CD4-positive, alpha-beta memory T cell (primary cell): ENCODE measurements at regions not wholly inside any gene's neighbourhood (a gene's known extent, or its start where the extent isn't known, plus 50 kb on each side); places are given as distances from the start of the nearest gene placed in this dataset.

Experiments used
- CTCF ChIA-PET: fragments of 350-600 bp; sonication (Branson Sonifier 250); formaldehyde crosslinking; loops from one replicate; lab custom pipeline; 2021; ENCODE audit warnings: inconsistent platforms; ENCODE audit not compliant: partially characterized antibody; lab: Charles Lee
- POLR2A ChIA-PET: fragments of 350-600 bp; sonication (Branson Sonifier 250); formaldehyde crosslinking; loops from one replicate; lab custom pipeline; 2021; ENCODE audit not compliant: partially characterized antibody; lab: Charles Lee
- DNase-seq, 5 donors: peaks; one replicate each; pipeline versions ENCODE4 v3.0.0 to v3.0.0-alpha.2; 2020 to 2022; ENCODE audit warnings: mixed read lengths in 1 of 5
- H3K27ac ChIP-seq: one replicate; pipeline ENCODE4 v1.7.0; 2013; ENCODE audit warnings: low read depth, low read length
- H3K27me3 ChIP-seq: 2 replicates; pipeline ENCODE4 v1.7.0; 2013; ENCODE audit warnings: mild to moderate bottlenecking, low read length, moderate library complexity; ENCODE audit not compliant: insufficient read depth
- H3K36me3 ChIP-seq: 2 replicates; pipeline ENCODE4 v1.7.0; 2013; ENCODE audit warnings: mild to moderate bottlenecking, low read length, moderate library complexity; ENCODE audit not compliant: insufficient read depth
- H3K4me1 ChIP-seq: 2 replicates; pipeline ENCODE4 v1.7.0; 2013; ENCODE audit warnings: mild to moderate bottlenecking, low read length, moderate library complexity; ENCODE audit not compliant: insufficient read depth
- H3K4me3 ChIP-seq, 2 donors: one replicate each; pipeline ENCODE4 v1.7.0; 2013; ENCODE audit warnings: low read length in 2 of 2, mild to moderate bottlenecking in 1 of 2
- H3K9me3 ChIP-seq, 2 donors: one replicate each; pipeline ENCODE4 v1.7.0; 2013; ENCODE audit warnings: low read length in 2 of 2, control low read depth in 1 of 2; ENCODE audit not compliant: control insufficient read depth in 1 of 2
- H3K27ac Mint-ChIP-seq, 7 donors: one replicate each; pipeline ENCODE4 v1.8.0; 2020 to 2021; ENCODE audit warnings: mixed read lengths in 7 of 7, mild to moderate bottlenecking in 6 of 7, inconsistent platforms in 3 of 7, moderate library complexity in 3 of 7
- H3K27me3 Mint-ChIP-seq, 2 donors: one replicate each; pipeline ENCODE4 v1.8.0; 2020 to 2021; ENCODE audit warnings: mixed read lengths in 2 of 2
- H3K36me3 Mint-ChIP-seq, 2 donors: one replicate each; pipeline ENCODE4 v1.8.0; 2020 to 2021; ENCODE audit warnings: mixed read lengths in 2 of 2, inconsistent platforms in 1 of 2, mild to moderate bottlenecking in 1 of 2
- H3K4me1 Mint-ChIP-seq, 4 donors: one replicate each; pipeline ENCODE4 v1.8.0; 2020 to 2021; ENCODE audit warnings: mixed read lengths in 4 of 4, mild to moderate bottlenecking in 1 of 4
- H3K4me3 Mint-ChIP-seq, 8 donors: one replicate each; pipeline ENCODE4 v1.8.0; 2020 to 2021; ENCODE audit warnings: mixed read lengths in 8 of 8, mild to moderate bottlenecking in 7 of 8, moderate library complexity in 6 of 8, inconsistent platforms in 3 of 8
- H3K9me3 Mint-ChIP-seq, 8 donors: one replicate each; pipeline ENCODE4 v1.8.0; 2020 to 2021; ENCODE audit warnings: mixed read lengths in 8 of 8, mild to moderate bottlenecking in 5 of 8, inconsistent platforms in 3 of 8, moderate library complexity in 1 of 8
- intact Hi-C: fragments of 100-400 bp; cut with micrococcal nuclease; formaldehyde crosslinking; loops from one replicate; pipeline ENCODE4 v1.15.1; 2023

- DNase-seq, result no peak
- Mint-ChIP-seq H3K36me3 (no peaks in the 10 kb centered on the region), H3K9me3 (no peaks in the 10 kb centered on the region), H3K27ac (no peak overlapping the region), H3K27me3 (peaks cover 6 to 12% of the 10 kb centered on the region in 2 donors), H3K4me1 (no peaks in the 10 kb centered on the region), H3K4me3 (no peak overlapping the region)
- Histone ChIP-seq H3K36me3 (no peaks in the 10 kb centered on the region), H3K4me1 (no peaks in the 10 kb centered on the region), H3K27ac (no peak overlapping the region), H3K9me3 (no peaks in the 10 kb centered on the region), H3K4me3 (no peak overlapping the region), H3K27me3 (no peaks in the 10 kb centered on the region)
- ChIA-PET POLR2A (no interaction called here), CTCF (no interaction called here)
- intact Hi-C loops, result no loop called here
These were observed 354.8 kb downstream of the SIPA1L2 start for GRCh38 chr1:232274999-232275710.

- Histone ChIP-seq H3K4me3 (no peak overlapping the region), H3K9me3 (no peaks in the 10 kb centered on the region), H3K4me1 (no peaks in the 10 kb centered on the region), H3K27me3 (no peaks in the 10 kb centered on the region), H3K36me3 (no peaks in the 10 kb centered on the region), H3K27ac (no peak overlapping the region)
- intact Hi-C loops, result no loop called here
- no peak for DNase-seq
- Mint-ChIP-seq H3K4me3 (no peak overlapping the region), H3K27ac (no peak overlapping the region), H3K9me3 (no peaks in the 10 kb centered on the region), H3K27me3 (peaks cover 6 to 12% of the 10 kb centered on the region in 2 donors), H3K4me1 (no peaks in the 10 kb centered on the region), H3K36me3 (no peaks in the 10 kb centered on the region)
- ChIA-PET CTCF (no interaction called here), POLR2A (no interaction called here)
These were observed 355.6 kb downstream of the SIPA1L2 start for GRCh38 chr1:232274236-232274855.

- Histone ChIP-seq H3K9me3 (no peaks in the 10 kb centered on the region), H3K36me3 (no peaks in the 10 kb centered on the region), H3K27ac (no peak overlapping the region), H3K4me1 (no peaks in the 10 kb centered on the region), H3K4me3 (no peak overlapping the region), H3K27me3 (no peaks in the 10 kb centered on the region)
- peaks cover 6 to 12% of the 10 kb centered on the region in 2 donors for H3K27me3 Mint-ChIP-seq
- no peak for DNase-seq
- no peak overlapping the region for H3K27ac Mint-ChIP-seq
- no peaks in the 10 kb centered on the region for H3K4me1 Mint-ChIP-seq
- ChIA-PET POLR2A (no interaction called here), CTCF (no interaction called here)
- no peaks in the 10 kb centered on the region for H3K36me3 Mint-ChIP-seq
- intact Hi-C loops, result no loop called here
- no peaks in the 10 kb centered on the region for H3K9me3 Mint-ChIP-seq
- H3K4me3 Mint-ChIP-seq, result no peak overlapping the region
These were observed 356.9 kb downstream of the SIPA1L2 start for GRCh38 chr1:232273011-232273410.

- Histone ChIP-seq H3K4me1 (no peaks in the 10 kb centered on the region), H3K9me3 (no peaks in the 10 kb centered on the region), H3K27me3 (no peaks in the 10 kb centered on the region), H3K27ac (no peak overlapping the region), H3K36me3 (no peaks in the 10 kb centered on the region), H3K4me3 (no peak overlapping the region)
- DNase-seq, result no peak
- CTCF ChIA-PET, result no interaction called here
- Mint-ChIP-seq H3K4me3 (no peak overlapping the region), H3K27me3 (peaks cover 6 to 12% of the 10 kb centered on the region in 2 donors), H3K36me3 (no peaks in the 10 kb centered on the region), H3K9me3 (no peaks in the 10 kb centered on the region), H3K27ac (no peak overlapping the region), H3K4me1 (no peaks in the 10 kb centered on the region)
- POLR2A ChIA-PET, result no interaction called here
- intact Hi-C loops, result no loop called here
These were observed 357.8 kb downstream of the SIPA1L2 start for GRCh38 chr1:232271991-232272589.

GRCh38 chr1:232271299-232271698 is 358.6 kb downstream of the SIPA1L2 start:
- CTCF ChIA-PET, result no interaction called here
- POLR2A ChIA-PET, result no interaction called here
- Histone ChIP-seq H3K36me3 (no peaks in the 10 kb centered on the region), H3K27ac (no peak overlapping the region), H3K27me3 (no peaks in the 10 kb centered on the region), H3K4me3 (no peak overlapping the region), H3K4me1 (no peaks in the 10 kb centered on the region), H3K9me3 (no peaks in the 10 kb centered on the region)
- H3K4me3 Mint-ChIP-seq, result no peak overlapping the region
- intact Hi-C loops, result no loop called here
- H3K9me3 Mint-ChIP-seq, result no peaks in the 10 kb centered on the region
- no peaks in the 10 kb centered on the region for H3K36me3 Mint-ChIP-seq
- peaks cover 7% of the 10 kb centered on the region in 2 donors for H3K27me3 Mint-ChIP-seq
- H3K27ac Mint-ChIP-seq, result no peak overlapping the region
- no peak for DNase-seq
- no peaks in the 10 kb centered on the region for H3K4me1 Mint-ChIP-seq

- no peak overlapping the region for H3K27ac Mint-ChIP-seq
- ChIA-PET CTCF (no interaction called here), POLR2A (interaction anchor here (1.0 kb wide), 1 partner anchor 199 kb away, joined by 3 read pairs; no protein-coding TSS in a partner anchor)
These were observed 359.9 kb downstream of the SIPA1L2 start for GRCh38 chr1:232269988-232270387.

GRCh38 chr1:232267837-232268598 is 361.9 kb downstream of the SIPA1L2 start:
- no peak for DNase-seq
- H3K27me3 ChIP-seq, result no peaks in the 10 kb centered on the region
- no peak overlapping the region for H3K4me3 Mint-ChIP-seq
- no peaks in the 10 kb centered on the region for H3K9me3 ChIP-seq
- peaks cover 6 to 8% of the 10 kb centered on the region in 2 donors for H3K27me3 Mint-ChIP-seq
- no peak overlapping the region for H3K27ac ChIP-seq
- no peaks in the 10 kb centered on the region for H3K9me3 Mint-ChIP-seq
- H3K4me1 ChIP-seq, result no peaks in the 10 kb centered on the region
- H3K36me3 Mint-ChIP-seq, result no peaks in the 10 kb centered on the region
- H3K4me1 Mint-ChIP-seq, result no peaks in the 10 kb centered on the region
- H3K4me3 ChIP-seq, result no peak overlapping the region
- H3K36me3 ChIP-seq, result no peaks in the 10 kb centered on the region
- intact Hi-C loops, result no loop called here
- ChIA-PET CTCF (no interaction called here), POLR2A (no interaction called here)
- H3K27ac Mint-ChIP-seq, result no peak overlapping the region

More at GRCh38 chr1:232269988-232270387, 359.9 kb downstream of the SIPA1L2 start:
- no peaks in the 10 kb centered on the region for H3K4me1 ChIP-seq
- no peak overlapping the region for H3K27ac ChIP-seq
- Mint-ChIP-seq H3K4me3 (no peak overlapping the region), H3K4me1 (no peaks in the 10 kb centered on the region), H3K9me3 (no peaks in the 10 kb centered on the region), H3K27me3 (peaks cover 2 to 6% of the 10 kb centered on the region in 2 donors), H3K36me3 (no peaks in the 10 kb centered on the region)
- no peaks in the 10 kb centered on the region for H3K36me3 ChIP-seq
- DNase-seq, result no peak
- H3K9me3 ChIP-seq, result no peaks in the 10 kb centered on the region
- intact Hi-C loops, result no loop called here
- no peak overlapping the region for H3K4me3 ChIP-seq
- no peaks in the 10 kb centered on the region for H3K27me3 ChIP-seq
